VCaP (cell line): ENCODE measurements at regions not wholly inside any gene's neighbourhood (a gene's known extent, or its start where the extent isn't known, plus 50 kb on each side); places are given as distances from the start of the nearest gene placed in this dataset.

Experiments used
- H3K27ac ChIP-seq: fragments of 450-650 bp; 2 replicates; pipeline ENCODE4 v1.5.1; 2017
- TF ChIP-seq, protein P1 (sequence below): fragments of 450-650 bp; conservative IDR thresholded peaks from 2 replicates; pipeline ENCODE4 v1.5.1; 2017; ENCODE audit warnings: mild to moderate bottlenecking, moderate library complexity

DNA sequence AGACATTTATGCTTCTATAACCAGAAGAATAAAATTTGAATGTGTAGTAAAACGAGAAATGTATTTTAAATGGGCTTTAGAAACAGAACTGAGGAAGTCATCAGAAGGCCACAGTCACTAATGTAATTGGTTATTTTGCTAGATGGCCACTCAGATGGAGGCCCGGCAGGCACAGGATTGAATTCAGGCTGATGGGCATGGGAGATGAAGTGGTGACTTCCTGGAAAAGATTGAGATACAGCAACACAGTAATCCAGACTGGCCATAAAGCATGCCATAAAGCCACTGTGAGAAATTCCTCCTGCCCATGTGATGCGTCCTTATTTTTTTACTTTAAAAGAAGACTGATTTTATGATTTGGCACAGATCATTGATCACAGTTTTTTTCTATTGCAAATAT, 297.7 kb downstream of the ICOS start:
- no peak overlapping the region for H3K27ac ChIP-seq
- TF ChIP-seq, protein P1, sequence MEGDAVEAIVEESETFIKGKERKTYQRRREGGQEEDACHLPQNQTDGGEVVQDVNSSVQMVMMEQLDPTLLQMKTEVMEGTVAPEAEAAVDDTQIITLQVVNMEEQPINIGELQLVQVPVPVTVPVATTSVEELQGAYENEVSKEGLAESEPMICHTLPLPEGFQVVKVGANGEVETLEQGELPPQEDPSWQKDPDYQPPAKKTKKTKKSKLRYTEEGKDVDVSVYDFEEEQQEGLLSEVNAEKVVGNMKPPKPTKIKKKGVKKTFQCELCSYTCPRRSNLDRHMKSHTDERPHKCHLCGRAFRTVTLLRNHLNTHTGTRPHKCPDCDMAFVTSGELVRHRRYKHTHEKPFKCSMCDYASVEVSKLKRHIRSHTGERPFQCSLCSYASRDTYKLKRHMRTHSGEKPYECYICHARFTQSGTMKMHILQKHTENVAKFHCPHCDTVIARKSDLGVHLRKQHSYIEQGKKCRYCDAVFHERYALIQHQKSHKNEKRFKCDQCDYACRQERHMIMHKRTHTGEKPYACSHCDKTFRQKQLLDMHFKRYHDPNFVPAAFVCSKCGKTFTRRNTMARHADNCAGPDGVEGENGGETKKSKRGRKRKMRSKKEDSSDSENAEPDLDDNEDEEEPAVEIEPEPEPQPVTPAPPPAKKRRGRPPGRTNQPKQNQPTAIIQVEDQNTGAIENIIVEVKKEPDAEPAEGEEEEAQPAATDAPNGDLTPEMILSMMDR = no peak

GRCh38 chr2:204234879-204235278, 298.3 kb downstream of the ICOS start:
- H3K27ac ChIP-seq = no peak overlapping the region
- TF ChIP-seq, protein P1 = no peak

GRCh38 chr2:204237416-204237815, 300.9 kb downstream of the ICOS start:
- TF ChIP-seq, protein P1 = no peak
- H3K27ac ChIP-seq = no peak overlapping the region

DNA sequence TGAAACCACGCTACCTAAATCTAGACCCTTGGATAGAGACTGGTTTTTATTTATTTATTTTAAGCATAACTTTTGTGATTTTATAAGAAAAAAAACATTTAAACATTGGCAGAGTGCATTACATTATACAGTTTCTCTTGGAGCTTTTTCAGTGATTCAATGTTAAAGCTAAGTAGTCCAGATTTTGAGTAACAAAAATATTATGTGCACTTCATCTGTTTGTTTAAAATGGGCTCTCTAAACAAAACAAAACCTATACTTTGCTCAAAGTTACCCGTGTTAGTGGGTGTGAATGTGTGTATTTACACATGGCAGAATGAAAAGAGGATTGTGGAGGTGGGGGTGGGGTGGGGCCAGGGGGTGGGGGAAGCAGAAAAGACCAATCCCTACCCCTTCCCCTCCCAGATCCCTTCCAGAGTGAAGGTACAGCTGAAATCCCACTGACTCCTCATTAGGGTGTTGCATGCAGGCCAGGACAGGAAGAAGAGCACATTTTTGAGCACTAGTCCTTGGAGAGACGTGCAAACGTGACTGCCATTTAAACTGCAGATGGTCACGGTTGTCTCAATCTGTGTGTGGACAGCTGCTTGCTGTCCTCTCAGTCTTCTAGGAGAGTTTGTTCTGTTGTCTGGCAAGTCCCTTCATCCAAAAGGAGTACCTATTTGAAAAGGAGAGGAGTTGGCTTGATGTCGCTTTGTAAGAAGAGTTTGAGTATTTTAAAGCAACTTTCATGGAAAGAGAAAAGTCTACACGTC, 303.0 kb downstream of the ICOS start:
- TF ChIP-seq, protein P1 = no peak

DNA sequence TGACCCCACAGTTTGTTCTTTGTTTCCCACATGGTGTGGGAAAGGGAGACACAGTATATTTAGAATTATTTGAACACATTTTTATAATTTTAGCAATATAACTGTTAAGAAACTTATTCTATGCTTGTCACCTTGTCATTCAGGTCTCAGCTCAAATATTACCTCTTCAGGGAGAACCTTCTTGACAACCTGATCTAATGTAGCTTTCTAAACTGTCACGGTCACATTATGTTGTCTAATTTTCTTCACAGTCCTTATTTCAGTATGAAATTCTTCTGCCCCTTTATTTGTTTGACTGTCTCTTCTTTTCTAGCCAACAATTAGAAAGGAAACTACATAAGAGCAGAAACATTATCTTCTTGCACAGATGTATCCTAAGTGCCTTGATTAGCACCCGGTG, 304.3 kb upstream of the PARD3B start:
- TF ChIP-seq, protein P1 = no peak
- no peak overlapping the region for H3K27ac ChIP-seq

More for the DNA sequence above, 303.0 kb downstream of the ICOS start:
- H3K27ac ChIP-seq = no peak overlapping the region

- no peak overlapping the region for H3K27ac ChIP-seq
- TF ChIP-seq, protein P1 = no peak
Measured at GRCh38 chr2:204249437-204249836, 295.8 kb upstream of the PARD3B start.

DNA sequence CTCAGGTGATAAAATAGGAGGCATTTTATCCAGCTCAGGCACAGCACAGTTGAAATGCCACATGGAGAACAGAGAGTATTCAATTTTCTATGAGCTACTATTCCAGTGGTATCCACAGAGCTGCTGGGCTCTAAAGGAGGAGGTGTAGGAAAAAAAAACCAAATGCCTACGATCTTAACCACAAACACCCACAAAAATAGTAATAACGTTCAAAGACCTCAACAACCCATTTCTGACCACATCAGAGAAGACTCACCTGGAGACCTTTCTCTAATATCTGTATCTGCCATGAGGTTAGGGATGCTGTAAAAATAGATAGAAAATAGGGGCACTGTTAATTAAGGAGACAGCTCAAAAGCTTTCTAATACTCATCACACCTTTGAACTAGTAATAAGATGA, 294.6 kb upstream of the PARD3B start:
- H3K27ac ChIP-seq = no peak overlapping the region
- TF ChIP-seq, protein P1 = no peak
